DOHH2 (cell line): ENCODE measurements at regions not wholly inside any gene's neighbourhood (a gene's known extent, or its start where the extent isn't known, plus 50 kb on each side); places are given as distances from the start of the nearest gene placed in this dataset.

Experiments used
- H3F3A ChIP-seq: fragments of 200-600 bp; sonication (generic), shearing (Covaris generic); 2 replicates; pipeline ENCODE4 v1.6.0; 2016; ENCODE audit warnings: antibody characterized with exemption, mild to moderate bottlenecking; ENCODE audit not compliant: control insufficient read depth, insufficient read depth
- H3K27ac ChIP-seq: fragments of 200-600 bp; sonication (generic); 2 replicates; pipeline ENCODE4 v1.5.1; 2014; ENCODE audit warnings: low read depth, mild to moderate bottlenecking, low read length, moderate library complexity
- H3K27me3 ChIP-seq: fragments of 200-600 bp; sonication (generic); 2 replicates; pipeline ENCODE4 v1.6.1; 2014; ENCODE audit warnings: mild to moderate bottlenecking, low read length, mixed read lengths; ENCODE audit not compliant: control insufficient read depth
- H3K36me3 ChIP-seq: fragments of 200-600 bp; sonication (generic); 2 replicates; pipeline ENCODE4 v1.6.1; 2014; ENCODE audit warnings: mild to moderate bottlenecking, low read length, moderate library complexity, mixed read lengths; ENCODE audit not compliant: control insufficient read depth
- H3K4me1 ChIP-seq: fragments of 200-600 bp; sonication (generic); 2 replicates; pipeline ENCODE4 v1.6.1; 2014; ENCODE audit warnings: mild to moderate bottlenecking, low read length, mixed read lengths; ENCODE audit not compliant: control insufficient read depth
- H3K4me2 ChIP-seq: fragments of 200-600 bp; sonication (generic); 2 replicates; pipeline ENCODE4 v1.6.0; 2014; ENCODE audit warnings: mild to moderate bottlenecking, low read length, moderate library complexity
- H3K4me3 ChIP-seq: fragments of 200-600 bp; sonication (generic); 2 replicates; pipeline ENCODE4 v1.5.1; 2014; ENCODE audit warnings: mild to moderate bottlenecking, low read length, mixed read lengths
- H3K79me2 ChIP-seq: fragments of 200-600 bp; sonication (generic); 2 replicates; pipeline ENCODE4 v1.6.1; 2014; ENCODE audit warnings: mild to moderate bottlenecking, low read length, mixed read lengths; ENCODE audit not compliant: control insufficient read depth
- H3K9me2 ChIP-seq: fragments of 200-600 bp; sonication (generic); replicated peaks from 2 replicates; pipeline ENCODE4 v1.6.1; 2014; ENCODE audit warnings: mild to moderate bottlenecking, low read length, mixed read lengths; ENCODE audit not compliant: control insufficient read depth
- H3K9me3 ChIP-seq: fragments of 200-600 bp; sonication (generic); 2 replicates; pipeline ENCODE4 v1.6.1; 2014; ENCODE audit warnings: antibody characterized with exemption, low read length, mixed read lengths; ENCODE audit not compliant: control insufficient read depth, insufficient read depth
- H4K20me1 ChIP-seq: fragments of 200-600 bp; sonication (generic); 2 replicates; pipeline ENCODE4 v1.6.0; 2014; ENCODE audit warnings: low read depth, mild to moderate bottlenecking, antibody characterized with exemption, low read length, moderate library complexity; ENCODE audit not compliant: control insufficient read depth, insufficient read depth
- EZH2phosphoT487 ChIP-seq: fragments of 200-600 bp; sonication (generic); IDR thresholded peaks from 2 replicates; pipeline ENCODE4 v1.6.1; 2017; ENCODE audit warnings: borderline replicate concordance, mild to moderate bottlenecking, antibody characterized with exemption, low read length, moderate library complexity, mixed read lengths
- TF ChIP-seq, protein P1 (sequence below): fragments of 200-600 bp; sonication (generic); IDR thresholded peaks from one replicate; pipeline ENCODE4 v1.5.1; 2014; ENCODE audit warnings: antibody characterized with exemption, mild to moderate bottlenecking, low read depth, low read length; ENCODE audit not compliant: poor library complexity, severe bottlenecking

- Histone ChIP-seq H3K9me3 (no peaks in the 10 kb centered on the region), H3K4me3 (no peak overlapping the region), H3K9me2 (no peaks in the 10 kb centered on the region), H3K36me3 (no peaks in the 10 kb centered on the region), H3K27me3 (no peaks in the 10 kb centered on the region), H3K4me2 (no peak overlapping the region), H3K79me2 (no peaks in the 10 kb centered on the region), H3K27ac (no peak overlapping the region), H3K4me1 (no peaks in the 10 kb centered on the region), H3F3A (no peaks in the 10 kb centered on the region), H4K20me1 (no peaks in the 10 kb centered on the region)
- TF ChIP-seq, protein P1, sequence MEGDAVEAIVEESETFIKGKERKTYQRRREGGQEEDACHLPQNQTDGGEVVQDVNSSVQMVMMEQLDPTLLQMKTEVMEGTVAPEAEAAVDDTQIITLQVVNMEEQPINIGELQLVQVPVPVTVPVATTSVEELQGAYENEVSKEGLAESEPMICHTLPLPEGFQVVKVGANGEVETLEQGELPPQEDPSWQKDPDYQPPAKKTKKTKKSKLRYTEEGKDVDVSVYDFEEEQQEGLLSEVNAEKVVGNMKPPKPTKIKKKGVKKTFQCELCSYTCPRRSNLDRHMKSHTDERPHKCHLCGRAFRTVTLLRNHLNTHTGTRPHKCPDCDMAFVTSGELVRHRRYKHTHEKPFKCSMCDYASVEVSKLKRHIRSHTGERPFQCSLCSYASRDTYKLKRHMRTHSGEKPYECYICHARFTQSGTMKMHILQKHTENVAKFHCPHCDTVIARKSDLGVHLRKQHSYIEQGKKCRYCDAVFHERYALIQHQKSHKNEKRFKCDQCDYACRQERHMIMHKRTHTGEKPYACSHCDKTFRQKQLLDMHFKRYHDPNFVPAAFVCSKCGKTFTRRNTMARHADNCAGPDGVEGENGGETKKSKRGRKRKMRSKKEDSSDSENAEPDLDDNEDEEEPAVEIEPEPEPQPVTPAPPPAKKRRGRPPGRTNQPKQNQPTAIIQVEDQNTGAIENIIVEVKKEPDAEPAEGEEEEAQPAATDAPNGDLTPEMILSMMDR = no peak
- no peak for TF ChIP-seq EZH2phosphoT487
These were observed 92.0 kb upstream of the TPM1 start for GRCh38 chr15:62950462-62950931.

DNA sequence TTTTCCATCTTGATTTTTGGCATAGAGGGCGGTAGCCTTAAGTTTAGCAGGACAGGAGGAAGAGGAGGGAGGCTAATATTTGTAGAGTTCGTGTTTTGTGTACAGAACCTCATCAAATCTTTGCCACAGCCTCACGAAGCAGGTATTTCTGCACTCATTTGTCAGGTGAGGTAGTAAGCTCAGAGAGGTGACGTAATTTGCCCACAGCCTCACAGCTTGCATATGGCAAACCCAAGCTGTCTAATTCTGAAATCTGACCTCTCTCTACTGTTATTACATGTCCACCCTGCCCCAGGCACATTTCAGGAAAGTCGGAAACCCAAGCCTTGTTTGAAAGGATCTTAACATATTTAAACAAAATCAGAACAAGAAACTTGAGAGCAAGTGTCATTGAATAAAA is 91.1 kb upstream of the TPM1 start:
- TF ChIP-seq EZH2phosphoT487 = no peak
- TF ChIP-seq, protein P1 = no peak
- Histone ChIP-seq H3K9me3 (no peaks in the 10 kb centered on the region), H3K27me3 (no peaks in the 10 kb centered on the region), H4K20me1 (no peaks in the 10 kb centered on the region), H3K4me2 (no peak overlapping the region), H3F3A (no peaks in the 10 kb centered on the region), H3K4me3 (no peak overlapping the region), H3K9me2 (no peaks in the 10 kb centered on the region), H3K79me2 (no peaks in the 10 kb centered on the region), H3K27ac (no peak overlapping the region), H3K36me3 (no peaks in the 10 kb centered on the region), H3K4me1 (no peaks in the 10 kb centered on the region)

DNA sequence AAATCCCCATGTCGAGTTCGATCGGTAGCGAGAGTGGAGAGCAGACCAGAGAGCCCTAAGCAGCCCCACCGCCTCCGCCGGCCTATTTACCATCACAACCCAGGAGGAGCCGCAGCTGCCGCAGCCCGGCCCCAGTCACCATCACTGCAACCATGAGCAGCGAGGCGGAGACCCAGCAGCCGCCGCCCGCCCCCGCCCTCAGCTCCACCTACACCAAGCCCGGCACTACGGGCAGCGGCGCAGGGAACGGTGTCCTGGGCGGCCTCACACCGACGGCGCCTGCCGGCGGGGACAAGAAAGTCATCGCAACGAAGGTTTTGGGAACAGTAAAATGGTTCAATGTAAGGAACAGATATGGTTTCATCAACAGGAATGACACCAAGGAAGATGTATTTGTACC is 89.5 kb upstream of the TPM1 start:
- Histone ChIP-seq H3K9me2 (no peaks in the 10 kb centered on the region), H3F3A (no peaks in the 10 kb centered on the region), H3K4me1 (no peaks in the 10 kb centered on the region), H3K27me3 (no peaks in the 10 kb centered on the region), H3K9me3 (no peaks in the 10 kb centered on the region), H3K4me2 (no peak overlapping the region), H3K27ac (no peak overlapping the region), H3K36me3 (no peaks in the 10 kb centered on the region), H3K4me3 (no peak overlapping the region), H3K79me2 (no peaks in the 10 kb centered on the region), H4K20me1 (no peaks in the 10 kb centered on the region)
- TF ChIP-seq, protein P1 = no peak
- no peak for TF ChIP-seq EZH2phosphoT487

- Histone ChIP-seq H3K4me1 (no peaks in the 10 kb centered on the region), H3K9me2 (no peaks in the 10 kb centered on the region), H3K9me3 (no peaks in the 10 kb centered on the region), H3K27ac (no peak overlapping the region), H3K27me3 (no peaks in the 10 kb centered on the region), H3K4me3 (no peak overlapping the region), H3K79me2 (no peaks in the 10 kb centered on the region), H3F3A (no peaks in the 10 kb centered on the region), H3K4me2 (no peak overlapping the region), H4K20me1 (no peaks in the 10 kb centered on the region), H3K36me3 (no peaks in the 10 kb centered on the region)
- TF ChIP-seq EZH2phosphoT487 = no peak
- TF ChIP-seq, protein P1 = no peak
These were observed 89.0 kb upstream of the TPM1 start for GRCh38 chr15:62953496-62954045.
